ENCODE measurements at regions not wholly inside any gene's neighbourhood (a gene's known extent, or its start where the extent isn't known, plus 50 kb on each side); places are given as distances from the start of the nearest gene placed in this dataset.

GRCh38 chr13:97616385-97616784 is 182.4 kb downstream of the RAP2A start:
- no peaks in the 10 kb centered on the region for H3K4me1 ChIP-seq (ENCODE audit: control insufficient read depth, insufficient read depth, low read length)
- DNase-seq (ENCODE audit: low read depth, low spot score) (no peak), ATAC-seq (no peak)
- ChIA-PET CTCF (no interaction called here), POLR2A (no interaction called here)
- intact Hi-C loops (cut with micrococcal nuclease; ENCODE audit: unreplicated experiment) (no loop called here), in situ Hi-C loops (cut with HindIII; ENCODE audit: low pct_unique_long_range_greater_than_20kb, low sequenced_read_pairs) (no loop called here)
- H3K4me3 ChIP-seq (ENCODE audit: low read depth in 2 of 2, low read length in 2 of 2): no peak overlapping the region
- no peak overlapping the region for H3K27ac ChIP-seq (ENCODE audit: low read length)
- H3K9me3 ChIP-seq (ENCODE audit: control insufficient read depth, insufficient read depth, low read depth, low read length): no peaks in the 10 kb centered on the region
- TF ChIP-seq POLR2AphosphoS5 (IDR thresholded peaks at IDR 0.05; ENCODE audit: low read depth, low read length) (no peak), SIN3A (IDR thresholded peaks at IDR 0.05; ENCODE audit: borderline replicate concordance, insufficient read depth, low read depth, low read length) (no peak), TCF7L2 (IDR thresholded peaks at IDR 0.05; ENCODE audit: low read depth, low read length) (no peak), REST (IDR thresholded peaks at IDR 0.05; ENCODE audit: insufficient read depth in 1 of 2, low read depth in 2 of 2, low read length in 1 of 2) (no peak)
- TF ChIP-seq, protein P1, sequence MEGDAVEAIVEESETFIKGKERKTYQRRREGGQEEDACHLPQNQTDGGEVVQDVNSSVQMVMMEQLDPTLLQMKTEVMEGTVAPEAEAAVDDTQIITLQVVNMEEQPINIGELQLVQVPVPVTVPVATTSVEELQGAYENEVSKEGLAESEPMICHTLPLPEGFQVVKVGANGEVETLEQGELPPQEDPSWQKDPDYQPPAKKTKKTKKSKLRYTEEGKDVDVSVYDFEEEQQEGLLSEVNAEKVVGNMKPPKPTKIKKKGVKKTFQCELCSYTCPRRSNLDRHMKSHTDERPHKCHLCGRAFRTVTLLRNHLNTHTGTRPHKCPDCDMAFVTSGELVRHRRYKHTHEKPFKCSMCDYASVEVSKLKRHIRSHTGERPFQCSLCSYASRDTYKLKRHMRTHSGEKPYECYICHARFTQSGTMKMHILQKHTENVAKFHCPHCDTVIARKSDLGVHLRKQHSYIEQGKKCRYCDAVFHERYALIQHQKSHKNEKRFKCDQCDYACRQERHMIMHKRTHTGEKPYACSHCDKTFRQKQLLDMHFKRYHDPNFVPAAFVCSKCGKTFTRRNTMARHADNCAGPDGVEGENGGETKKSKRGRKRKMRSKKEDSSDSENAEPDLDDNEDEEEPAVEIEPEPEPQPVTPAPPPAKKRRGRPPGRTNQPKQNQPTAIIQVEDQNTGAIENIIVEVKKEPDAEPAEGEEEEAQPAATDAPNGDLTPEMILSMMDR (IDR thresholded peaks at IDR 0.05): no peak
- BruUV-seq (replicated peaks): no TSS peak
- H3K36me3 ChIP-seq (ENCODE audit: control insufficient read depth, insufficient read depth, low read length): no peaks in the 10 kb centered on the region
- peaks cover 3% of the 10 kb centered on the region; the same call in 1 of the 2 replicates for H3K27me3 ChIP-seq (ENCODE audit: control insufficient read depth, insufficient read depth, low read length)

GRCh38 chr13:97621025-97621424 is 187.1 kb downstream of the RAP2A start:
- no TSS peak for BruUV-seq (replicated peaks)
- Histone ChIP-seq H3K27me3 (ENCODE audit: control insufficient read depth, insufficient read depth, low read length) (peaks cover 3% of the 10 kb centered on the region; the same call in 1 of the 2 replicates), H3K27ac (ENCODE audit: low read length) (no peak overlapping the region), H3K36me3 (ENCODE audit: control insufficient read depth, insufficient read depth, low read length) (no peaks in the 10 kb centered on the region), H3K4me3 (ENCODE audit: low read depth in 2 of 2, low read length in 2 of 2) (no peak overlapping the region), H3K4me1 (ENCODE audit: control insufficient read depth, insufficient read depth, low read length) (no peaks in the 10 kb centered on the region), H3K9me3 (ENCODE audit: control insufficient read depth, insufficient read depth, low read depth, low read length) (no peaks in the 10 kb centered on the region)
- intact Hi-C loops (cut with micrococcal nuclease; ENCODE audit: unreplicated experiment): no loop called here
- TF ChIP-seq POLR2AphosphoS5 (IDR thresholded peaks at IDR 0.05; ENCODE audit: low read depth, low read length): no peak
- no peak for TF ChIP-seq SIN3A (IDR thresholded peaks at IDR 0.05; ENCODE audit: borderline replicate concordance, insufficient read depth, low read depth, low read length)
- TF ChIP-seq REST (IDR thresholded peaks at IDR 0.05; ENCODE audit: insufficient read depth in 1 of 2, low read depth in 2 of 2, low read length in 1 of 2): no peak
- TF ChIP-seq, protein P1 (IDR thresholded peaks at IDR 0.05): no peak
- no peak for TF ChIP-seq TCF7L2 (IDR thresholded peaks at IDR 0.05; ENCODE audit: low read depth, low read length)
- ChIA-PET POLR2A (interaction anchor here (0.6 kb wide), 1 partner anchor 47 kb away, joined by 4 read pairs; no protein-coding TSS in a partner anchor), CTCF (no interaction called here)
- ATAC-seq: no peak
- DNase-seq (ENCODE audit: low read depth, low spot score): no peak
- in situ Hi-C loops (cut with HindIII; ENCODE audit: low pct_unique_long_range_greater_than_20kb, low sequenced_read_pairs): no loop called here
